Neuronal stem cell (in vitro differentiated cells): ENCODE measurements at regions not wholly inside any gene's neighbourhood (a gene's known extent, or its start where the extent isn't known, plus 50 kb on each side); places are given as distances from the start of the nearest gene placed in this dataset.
"Not testable (repeated sequence)": the region's sequence is repeated elsewhere in the genome, so short reads cannot be mapped to it uniquely, and the experiment has no call there.

Experiments
- DNase-seq: peaks from one replicate; pipeline ENCODE4 v3.0.0-alpha.2; 2013; ENCODE audit warnings: low spot score
- H2AFZ ChIP-seq: one replicate; pipeline ENCODE4 v1.6.1; 2013; ENCODE audit warnings: mild to moderate bottlenecking, low read length, inconsistent platforms
- H2AK5ac ChIP-seq: 2 replicates; pipeline ENCODE4 v1.6.1; 2013; ENCODE audit warnings: low read depth, mild to moderate bottlenecking, inconsistent platforms, low read length, moderate library complexity, mixed read lengths
- H2BK120ac ChIP-seq: 2 replicates; pipeline ENCODE4 v1.6.1; 2013; ENCODE audit warnings: low read depth, mild to moderate bottlenecking, inconsistent platforms, low read length, moderate library complexity, mixed read lengths
- H2BK12ac ChIP-seq: one replicate; pipeline ENCODE4 v1.6.1; 2013; ENCODE audit warnings: low read length, inconsistent platforms
- H2BK15ac ChIP-seq: 2 replicates; pipeline ENCODE4 v1.6.1; 2013; ENCODE audit warnings: mild to moderate bottlenecking, low read length, inconsistent platforms, mixed read lengths
- H2BK5ac ChIP-seq: one replicate; pipeline ENCODE4 v1.6.1; 2013; ENCODE audit warnings: inconsistent platforms, mild to moderate bottlenecking, low read length, moderate library complexity
- H3K14ac ChIP-seq: one replicate; pipeline ENCODE4 v1.6.1; 2013; ENCODE audit warnings: low read length, inconsistent platforms
- H3K18ac ChIP-seq: 2 replicates; pipeline ENCODE4 v1.6.1; 2013; ENCODE audit warnings: low read length, inconsistent platforms
- H3K23ac ChIP-seq: 2 replicates; pipeline ENCODE4 v1.6.1; 2013; ENCODE audit warnings: low read depth, mild to moderate bottlenecking, mixed read lengths, low read length, inconsistent platforms; ENCODE audit not compliant: poor library complexity
- H3K27ac ChIP-seq: replicated peaks from 3 replicates; pipeline ENCODE4 v1.5.1; 2013; ENCODE audit warnings: low read length, inconsistent platforms
- H3K27me3 ChIP-seq, 3 experiments: 2 replicates each; pipeline ENCODE4 v1.6.1; 2013; ENCODE audit warnings: low read length in 3 of 3, mild to moderate bottlenecking in 2 of 3, inconsistent platforms in 1 of 3, low read depth in 1 of 3, mixed read lengths in 1 of 3, moderate library complexity in 1 of 3; ENCODE audit not compliant: control insufficient read depth in 3 of 3, insufficient read depth in 3 of 3
- H3K36me3 ChIP-seq, 2 donors: replicated peaks in 1 of 2; 2 replicates each; pipeline ENCODE4 v1.6.1; 2013; ENCODE audit warnings: low read length in 2 of 2; ENCODE audit not compliant: control insufficient read depth in 2 of 2, insufficient read depth in 2 of 2
- H3K4ac ChIP-seq: 2 replicates; pipeline ENCODE4 v1.6.1; 2013; ENCODE audit warnings: inconsistent platforms, mild to moderate bottlenecking, low read length, moderate library complexity
- H3K4me1 ChIP-seq, 2 donors: 1 replicate in 1 of 2; 2 replicates in 1 of 2; pipeline ENCODE4 v1.6.1; 2013; ENCODE audit warnings: low read length in 2 of 2, low read depth in 1 of 2; ENCODE audit not compliant: control insufficient read depth in 2 of 2, insufficient read depth in 1 of 2
- H3K4me2 ChIP-seq: one replicate; pipeline ENCODE4 v1.6.1; 2013; ENCODE audit warnings: mild to moderate bottlenecking, low read length, inconsistent platforms; ENCODE audit not compliant: insufficient read depth, poor library complexity, severe bottlenecking
- H3K4me3 ChIP-seq, 2 donors: 2 replicates each; pipeline ENCODE4 v1.5.1; 2013; ENCODE audit warnings: low read length in 2 of 2, mild to moderate bottlenecking in 2 of 2, inconsistent platforms in 1 of 2, moderate library complexity in 1 of 2
- H3K79me1 ChIP-seq: one replicate; pipeline ENCODE4 v1.6.1; 2013; ENCODE audit warnings: low read depth, mild to moderate bottlenecking, inconsistent platforms, low read length, moderate library complexity
- H3K9ac ChIP-seq: one replicate; pipeline ENCODE4 v1.6.1; 2013; ENCODE audit warnings: mild to moderate bottlenecking, low read depth, low read length, inconsistent platforms; ENCODE audit not compliant: poor library complexity
- H3K9me3 ChIP-seq, 2 donors: replicated peaks in 1 of 2; 2 replicates each; pipeline versions ENCODE3 to v1.6.1; 2013; ENCODE audit warnings: low read length in 2 of 2, mild to moderate bottlenecking in 2 of 2, inconsistent platforms in 1 of 2, low read depth in 1 of 2, mixed read lengths in 1 of 2, moderate library complexity in 1 of 2; ENCODE audit not compliant: control insufficient read depth in 2 of 2, insufficient read depth in 1 of 2
- H4K8ac ChIP-seq: one replicate; pipeline ENCODE4 v1.6.1; 2013; ENCODE audit warnings: low read depth, mild to moderate bottlenecking, inconsistent platforms, low read length, moderate library complexity
- H4K91ac ChIP-seq: one replicate; pipeline ENCODE4 v1.6.1; 2013; ENCODE audit warnings: low read length, low read depth, mild to moderate bottlenecking, inconsistent platforms; ENCODE audit not compliant: poor library complexity
- WGBS, 2 donors: extraction: QIAGEN DNeasy Blood & Tissue Kit; methylation state at CpG; one replicate each; pipeline ENCODE4 v1.1.7; 2013; ENCODE audit warnings: missing lambda C conversion rate in 2 of 2, mixed read lengths in 1 of 2; ENCODE audit not compliant: insufficient read length in 2 of 2, insufficient replicate concordance in 1 of 2; ENCODE audit errors: extremely low coverage in 2 of 2; 5-methylcytosine and 5-hydroxymethylcytosine counted together

DNA sequence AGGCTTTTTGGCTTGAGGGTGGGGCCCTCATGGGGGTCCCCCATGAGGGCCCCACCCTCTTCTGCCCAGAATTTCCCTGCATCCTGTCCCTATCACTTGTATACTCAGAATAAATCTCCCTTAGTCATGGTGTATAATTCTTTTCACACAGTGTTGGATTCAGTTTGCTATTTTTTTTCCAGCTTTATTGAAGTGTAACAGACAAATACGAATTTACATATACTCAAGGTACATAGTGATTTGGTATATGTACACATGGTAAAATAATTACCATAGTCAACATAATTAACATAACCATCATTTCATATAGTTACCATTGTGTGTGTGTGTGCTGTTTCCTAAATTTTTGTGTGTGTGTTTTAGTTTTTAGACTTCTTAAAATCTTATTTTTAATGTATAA lies 289.4 kb downstream of the CNTNAP3B start:
- H3K4me1 ChIP-seq, H3K14ac ChIP-seq, H2BK120ac ChIP-seq, H2BK15ac ChIP-seq, H3K23ac ChIP-seq, H3K4me3 ChIP-seq, H3K9me3 ChIP-seq, H3K9ac ChIP-seq, H4K91ac ChIP-seq, H3K4me2 ChIP-seq, DNase-seq, H3K27me3 ChIP-seq, H2BK5ac ChIP-seq, H4K8ac ChIP-seq, H2BK12ac ChIP-seq, H3K27ac ChIP-seq, H2AK5ac ChIP-seq, H3K79me1 ChIP-seq, H3K36me3 ChIP-seq, H2AFZ ChIP-seq, H3K4ac ChIP-seq, H3K18ac ChIP-seq: not testable (repeated sequence)
- no CpG with 5 or more reads among the region's 1 CpG for WGBS, 2 donors

DNA sequence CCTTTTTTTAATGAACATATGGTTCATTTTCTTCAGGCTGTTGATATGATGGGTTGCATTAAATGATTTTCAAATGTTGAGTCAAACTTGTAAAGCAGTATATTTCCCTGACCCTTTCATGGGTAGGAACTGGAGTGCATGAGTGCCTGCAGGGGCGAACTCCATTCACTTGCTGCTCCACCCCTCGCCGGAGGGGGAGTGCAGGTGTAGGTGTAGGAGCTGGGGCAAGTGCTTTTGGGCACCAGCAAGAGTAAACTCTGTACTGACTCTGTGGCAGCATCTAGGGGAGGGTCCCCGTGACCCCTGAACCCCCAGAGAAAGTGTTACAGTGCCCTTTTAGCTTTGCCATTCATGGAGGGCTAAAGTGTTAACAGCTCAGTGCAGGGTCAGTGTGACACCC lies 290.3 kb downstream of the CNTNAP3B start:
- not testable (repeated sequence) for H3K9ac ChIP-seq, H3K9me3 ChIP-seq, H3K79me1 ChIP-seq, H4K91ac ChIP-seq, H2BK5ac ChIP-seq, H4K8ac ChIP-seq, H2BK120ac ChIP-seq, H2AFZ ChIP-seq, H2BK12ac ChIP-seq, H3K4me2 ChIP-seq, H3K4me1 ChIP-seq, H3K4me3 ChIP-seq, H2BK15ac ChIP-seq, H3K27ac ChIP-seq, H2AK5ac ChIP-seq, H3K14ac ChIP-seq, H3K23ac ChIP-seq, DNase-seq, H3K27me3 ChIP-seq, H3K18ac ChIP-seq, H3K4ac ChIP-seq, H3K36me3 ChIP-seq
- WGBS, 2 donors = no CpG with 5 or more reads among the region's 4 CpGs

DNA sequence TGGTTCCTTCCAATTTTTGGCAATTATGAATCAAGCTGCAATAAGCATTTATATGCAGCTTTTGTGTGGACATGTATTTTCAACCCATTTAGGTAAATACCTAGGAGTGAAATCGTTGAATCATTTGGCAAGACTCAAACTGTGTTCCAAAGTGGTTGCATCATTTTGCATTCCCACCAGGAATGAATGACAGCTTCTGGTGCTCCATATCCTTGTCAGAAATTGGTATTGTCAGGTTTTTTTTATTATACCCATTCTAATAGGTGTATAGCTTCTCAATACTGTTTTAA lies 290.7 kb downstream of the CNTNAP3B start:
- H2BK12ac ChIP-seq, H3K4me3 ChIP-seq, H2AFZ ChIP-seq, H3K4me1 ChIP-seq, H3K23ac ChIP-seq, H2BK120ac ChIP-seq, H3K27ac ChIP-seq, H4K8ac ChIP-seq, H3K4me2 ChIP-seq, H4K91ac ChIP-seq, H3K79me1 ChIP-seq, H2BK15ac ChIP-seq, H3K14ac ChIP-seq, H2BK5ac ChIP-seq, H3K9ac ChIP-seq, H2AK5ac ChIP-seq, H3K4ac ChIP-seq, H3K27me3 ChIP-seq, DNase-seq, H3K18ac ChIP-seq, H3K9me3 ChIP-seq, H3K36me3 ChIP-seq: not testable (repeated sequence)
- WGBS, 2 donors = no CpG with 5 or more reads among the region's 1 CpG

DNA sequence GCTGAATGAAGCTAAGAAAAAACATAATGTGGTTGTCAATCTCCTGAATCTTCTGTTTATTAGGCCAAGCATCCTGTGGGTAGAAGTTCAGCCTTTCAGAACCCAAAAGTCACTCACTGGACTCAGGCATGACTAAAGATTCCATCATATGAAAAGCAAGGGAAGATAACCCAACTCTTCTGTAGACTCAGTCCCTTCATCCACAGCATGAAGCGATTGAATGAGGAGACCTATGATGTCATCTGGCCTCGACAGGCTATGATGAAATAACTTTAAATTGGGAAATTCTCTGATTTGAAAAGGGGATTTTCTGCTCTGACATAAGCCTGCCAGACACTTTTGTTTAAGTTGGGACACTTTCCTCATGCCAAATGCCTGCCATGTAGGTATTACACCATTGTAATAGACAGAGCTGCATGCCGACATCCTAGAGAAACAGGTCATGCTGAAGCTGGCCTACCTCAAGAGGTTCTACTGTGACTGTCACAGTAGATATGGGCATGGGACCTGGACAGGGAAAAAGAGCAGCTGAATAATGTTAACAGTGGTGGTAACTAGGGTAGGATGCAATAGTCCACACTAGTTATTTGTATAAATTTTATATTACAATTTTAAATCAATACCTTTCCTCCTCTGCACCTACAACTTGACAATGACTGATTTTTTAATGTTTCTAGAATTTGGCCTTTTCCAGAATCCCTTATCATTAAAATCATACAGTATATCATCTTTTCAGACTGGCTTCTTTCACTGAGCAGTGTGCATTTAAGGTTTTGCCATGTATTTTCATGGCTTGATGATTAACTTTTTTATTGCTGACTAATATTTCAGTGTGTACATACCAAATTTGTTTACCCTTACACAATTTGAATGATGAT lies 291.3 kb downstream of the CNTNAP3B start:
- not testable (repeated sequence) for H3K23ac ChIP-seq

More for the DNA sequence above, 291.3 kb downstream of the CNTNAP3B start:
- not testable (repeated sequence) for H2BK120ac ChIP-seq, H2BK15ac ChIP-seq, H3K4me2 ChIP-seq, H3K79me1 ChIP-seq, H3K9ac ChIP-seq, H4K8ac ChIP-seq, H3K36me3 ChIP-seq, H3K4ac ChIP-seq, H3K4me3 ChIP-seq, DNase-seq, H3K9me3 ChIP-seq, H3K27ac ChIP-seq, H2AK5ac ChIP-seq, H3K27me3 ChIP-seq, H3K18ac ChIP-seq, H2AFZ ChIP-seq, H3K14ac ChIP-seq, H2BK5ac ChIP-seq, H3K4me1 ChIP-seq, H4K91ac ChIP-seq, H2BK12ac ChIP-seq
- no CpG with 5 or more reads among the region's 3 CpGs for WGBS, 2 donors
